GM18520 (cell line): ENCODE measurements at regions not wholly inside any gene's neighbourhood (a gene's known extent, or its start where the extent isn't known, plus 50 kb on each side); places are given as distances from the start of the nearest gene placed in this dataset.
"Not testable (repeated sequence)": the region's sequence is repeated elsewhere in the genome, so short reads cannot be mapped to it uniquely, and the experiment has no call there.

Source experiments
- ATAC-seq: cut with Tn5 transposase; IDR thresholded peaks from one replicate; pipeline ENCODE4 v1.9.1; 2021; ENCODE audit not compliant: unreplicated experiment

GRCh38 chr11:8772571-8773519 is 90.3 kb downstream of the RPL27A start:
- no peak for ATAC-seq

GRCh38 chr11:8773916-8774539 is 91.4 kb downstream of the RPL27A start:
- ATAC-seq, result no peak

DNA sequence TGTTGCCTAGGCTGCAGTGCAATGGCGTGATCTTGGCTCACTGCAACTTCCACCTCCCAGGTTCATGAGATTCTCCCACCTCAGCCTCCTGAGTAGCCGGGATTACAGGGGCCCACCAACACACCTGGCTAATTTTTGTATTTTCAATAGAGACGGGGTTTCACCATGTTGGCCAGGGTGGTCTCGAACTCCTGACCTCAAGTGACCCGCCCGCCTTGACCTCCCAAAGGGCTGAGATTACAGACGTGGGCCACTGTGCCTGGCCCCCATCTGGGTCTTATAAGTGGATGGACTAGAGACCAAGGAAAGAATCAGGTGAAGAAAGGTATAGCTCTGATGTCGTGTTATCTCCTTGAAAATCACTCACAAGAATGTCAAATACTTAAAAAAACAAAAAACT is 92.3 kb downstream of the RPL27A start:
- ATAC-seq, result not testable (repeated sequence)

- ATAC-seq, result no peak
These were observed 92.7 kb downstream of the RPL27A start for GRCh38 chr11:8775332-8775731.

GRCh38 chr11:8775734-8776133 is 93.1 kb downstream of the RPL27A start:
- ATAC-seq, result no peak

- ATAC-seq, result no peak
These were observed 93.6 kb downstream of the RPL27A start for GRCh38 chr11:8776209-8776608.

DNA sequence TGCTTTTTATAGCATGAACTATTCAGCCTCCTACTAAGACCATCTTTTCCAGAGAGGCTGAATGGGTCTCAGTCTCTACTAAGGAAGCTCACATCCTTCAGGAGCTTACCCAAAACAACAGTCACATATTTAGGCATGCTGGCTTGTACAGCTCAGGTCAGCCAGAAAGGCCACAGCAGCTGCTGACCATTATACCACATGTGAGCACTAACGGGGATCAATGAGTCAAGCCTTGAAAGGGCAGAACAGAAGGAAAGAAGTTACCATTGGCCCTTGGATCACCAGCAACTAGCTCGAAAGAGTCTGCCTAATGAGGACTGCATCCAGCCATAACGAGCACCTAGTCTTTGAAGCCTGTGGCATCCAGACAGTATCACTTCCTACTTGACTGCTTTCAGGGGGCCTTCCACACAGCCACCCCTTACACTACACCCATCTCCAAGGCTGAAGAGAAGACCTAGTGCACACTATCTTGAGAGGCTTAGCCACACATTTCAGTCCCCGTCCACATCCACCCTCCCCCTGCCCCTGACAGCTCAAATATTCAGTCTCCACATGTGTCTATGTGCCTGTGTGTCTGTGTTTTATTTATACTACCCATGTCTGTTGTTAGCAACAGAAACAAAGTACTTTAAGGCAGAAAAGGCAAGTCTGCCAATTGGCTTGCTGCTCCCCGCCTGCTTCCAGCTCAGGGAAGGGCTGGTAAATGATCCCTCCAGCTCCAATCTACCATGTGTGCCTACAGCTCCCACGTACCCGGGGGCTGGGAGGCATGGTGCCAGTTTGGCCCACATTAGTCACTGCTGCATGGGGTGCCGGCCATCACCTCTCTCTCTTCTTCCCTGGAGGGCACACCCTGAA is 95.5 kb downstream of the RPL27A start:
- no peak for ATAC-seq

- ATAC-seq, result no peak
These were observed 96.5 kb downstream of the RPL27A start for GRCh38 chr11:8779107-8779506.

DNA sequence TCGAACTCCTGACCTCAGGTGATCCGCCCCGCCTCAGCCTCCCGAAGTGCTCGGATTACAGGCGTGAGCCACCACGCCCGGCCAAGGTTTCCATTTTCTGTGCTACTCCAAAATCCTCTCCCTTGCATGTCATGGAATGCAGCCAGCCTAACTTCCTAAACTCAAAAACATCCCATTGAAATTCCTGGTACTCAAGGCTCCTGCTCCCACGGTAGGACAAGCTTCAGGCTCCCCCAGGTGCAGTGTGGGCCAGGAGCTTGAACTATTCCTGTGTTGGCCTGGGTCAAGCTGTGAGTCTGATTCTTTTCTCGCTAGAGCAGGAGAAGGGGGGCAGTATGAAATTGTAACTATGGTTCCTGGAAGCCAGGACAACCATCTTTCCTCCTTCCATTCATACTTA is 97.1 kb downstream of the RPL27A start:
- ATAC-seq, result no peak

DNA sequence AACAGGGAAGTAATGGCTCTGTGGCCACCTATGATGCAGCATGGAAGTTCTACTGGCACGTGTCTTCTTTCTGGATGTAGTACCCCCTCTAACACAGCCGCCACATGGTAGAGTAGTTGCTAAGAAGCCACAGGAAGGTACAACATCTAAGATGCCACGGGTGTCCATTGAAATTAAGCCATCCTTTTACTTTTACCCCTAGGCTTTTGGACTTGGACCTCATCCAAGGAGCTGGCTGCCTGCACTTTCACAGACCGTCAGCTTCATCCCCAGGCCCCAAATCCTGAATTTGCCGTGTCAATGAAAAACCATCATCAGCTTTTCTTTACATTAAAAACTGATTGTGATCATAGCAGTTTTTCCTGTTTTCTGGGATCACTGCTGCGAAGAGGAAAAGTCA is 102.4 kb downstream of the RPL27A start:
- ATAC-seq, result no peak

- ATAC-seq, result no peak
These were observed 102.9 kb downstream of the RPL27A start for GRCh38 chr11:8785457-8785856.

DNA sequence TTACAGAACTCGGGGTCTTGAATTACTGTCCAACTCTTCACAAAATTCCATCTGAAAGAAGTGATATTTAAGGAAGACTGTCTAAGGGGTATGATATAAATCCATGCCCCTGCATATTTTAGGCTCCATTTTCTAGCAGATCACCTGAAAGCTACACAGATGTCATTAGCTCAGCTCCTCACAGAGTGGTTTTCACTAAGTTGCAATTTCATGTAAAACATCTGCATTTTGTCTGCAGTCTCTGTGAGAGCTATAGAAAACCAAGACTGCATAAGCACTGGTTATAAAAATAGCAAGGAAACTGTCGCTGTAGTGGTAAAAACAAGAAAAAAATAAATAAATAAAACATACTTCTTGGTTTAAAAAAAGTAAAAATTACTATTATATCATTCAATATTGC is 103.4 kb downstream of the RPL27A start:
- no peak for ATAC-seq

DNA sequence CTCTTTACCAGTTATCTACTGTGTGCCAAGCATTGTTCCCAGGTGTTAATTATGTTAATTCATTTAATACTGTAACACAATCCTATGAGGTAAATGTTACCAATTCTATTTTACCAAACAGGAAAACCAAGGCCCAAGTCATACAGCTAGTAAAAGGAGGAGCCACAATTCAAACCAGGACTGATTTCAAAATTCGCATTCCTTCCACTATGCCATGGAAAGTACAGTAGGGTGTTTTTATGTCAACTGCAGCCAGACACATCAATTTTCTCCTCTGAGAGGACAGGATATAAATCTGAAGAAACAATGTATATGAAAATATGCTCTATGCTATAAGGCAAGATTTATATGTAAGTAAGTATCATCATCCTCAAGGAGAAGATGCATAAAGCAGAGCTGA is 104.3 kb downstream of the RPL27A start:
- no peak for ATAC-seq

DNA sequence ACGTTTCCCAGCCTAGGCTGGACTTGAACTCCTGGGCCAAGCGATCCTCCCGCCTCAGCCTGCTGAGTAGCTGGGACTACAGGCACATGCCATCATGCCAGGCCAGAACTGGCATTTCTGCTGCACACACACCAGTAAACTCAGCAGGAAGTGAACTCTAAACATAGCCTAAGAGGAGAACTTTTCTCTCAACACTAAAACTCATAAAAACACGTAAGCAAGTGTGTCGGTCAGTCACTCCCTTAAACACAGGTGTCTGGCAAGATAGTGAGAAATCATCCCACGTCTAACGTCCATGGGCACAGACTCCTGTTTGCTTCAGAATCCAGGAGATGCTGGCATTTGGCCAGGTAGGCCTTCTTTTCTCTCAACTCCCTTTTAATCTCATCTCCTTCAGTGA is 104.8 kb downstream of the RPL27A start:
- ATAC-seq, result no peak

DNA sequence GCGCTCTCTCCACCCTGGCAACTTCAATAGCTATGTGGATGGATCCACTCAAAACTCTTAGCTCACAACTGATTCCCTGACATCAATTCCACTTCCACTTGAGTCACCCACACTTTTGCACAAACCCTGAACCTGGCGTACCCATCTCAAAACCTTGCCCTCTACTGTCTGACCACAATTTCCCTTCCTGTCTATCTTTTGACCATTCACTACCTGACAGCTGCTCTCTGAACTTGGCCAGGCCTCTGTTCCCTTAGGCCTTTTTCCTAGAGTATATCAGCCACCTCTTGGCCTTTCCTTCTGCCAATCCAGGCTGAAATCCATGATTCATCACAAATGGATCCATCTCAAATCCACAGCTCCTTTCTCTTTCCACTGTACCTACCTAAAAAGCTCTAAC is 106.0 kb downstream of the RPL27A start:
- no peak for ATAC-seq

- ATAC-seq, result no peak
These were observed 107.3 kb downstream of the RPL27A start for GRCh38 chr11:8789864-8790263.

GRCh38 chr11:8790968-8791367 is 108.4 kb downstream of the RPL27A start:
- ATAC-seq, result no peak

DNA sequence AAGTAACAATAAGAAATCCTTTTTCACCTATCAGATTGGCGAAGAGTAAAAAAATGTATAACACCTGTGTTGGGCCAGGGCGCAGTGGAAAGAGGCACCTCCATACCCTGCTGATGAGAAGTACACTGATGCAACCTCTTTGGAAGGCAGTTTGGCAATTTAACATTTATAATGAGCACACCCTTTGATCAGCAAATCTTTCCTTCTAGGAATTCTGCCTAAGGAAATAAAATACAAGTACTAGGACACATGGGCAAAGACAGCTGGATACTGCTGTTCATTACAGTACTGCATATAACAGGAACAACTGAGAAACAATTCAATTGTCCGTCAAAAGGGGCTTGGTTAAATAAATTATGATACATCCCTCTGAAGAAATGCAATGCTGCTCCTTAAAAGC is 110.1 kb downstream of the RPL27A start:
- no peak for ATAC-seq

DNA sequence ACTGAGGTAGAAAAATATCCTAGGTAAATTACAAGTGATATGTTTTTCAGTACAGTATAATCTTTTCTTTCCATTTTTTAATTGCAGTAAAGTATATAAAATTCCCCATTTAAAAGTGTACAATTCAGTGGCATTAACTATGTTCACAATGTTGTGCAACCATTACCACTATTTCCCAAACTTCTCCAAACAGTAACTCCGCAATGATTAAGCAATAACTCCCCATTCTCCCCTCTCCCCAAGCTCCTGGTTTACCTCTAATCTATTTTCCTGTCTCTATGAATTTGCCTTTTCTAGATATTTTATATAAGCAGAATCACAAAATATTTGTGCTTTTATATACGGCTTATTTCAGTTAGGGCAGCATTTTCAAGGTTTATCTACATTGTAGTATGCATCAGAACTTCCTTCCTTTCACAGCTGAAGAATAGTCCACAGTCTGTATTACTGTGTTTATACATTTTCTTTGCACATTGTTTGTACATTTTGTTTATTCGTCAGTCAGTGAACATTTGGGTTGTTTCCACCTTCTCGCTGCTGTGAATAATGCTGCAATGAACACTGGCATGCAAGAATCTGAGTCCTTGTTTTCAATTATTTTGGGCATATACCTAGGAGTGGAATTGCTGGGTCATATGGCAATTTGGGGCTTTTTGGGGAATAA is 110.7 kb downstream of the RPL27A start:
- ATAC-seq, result no peak

DNA sequence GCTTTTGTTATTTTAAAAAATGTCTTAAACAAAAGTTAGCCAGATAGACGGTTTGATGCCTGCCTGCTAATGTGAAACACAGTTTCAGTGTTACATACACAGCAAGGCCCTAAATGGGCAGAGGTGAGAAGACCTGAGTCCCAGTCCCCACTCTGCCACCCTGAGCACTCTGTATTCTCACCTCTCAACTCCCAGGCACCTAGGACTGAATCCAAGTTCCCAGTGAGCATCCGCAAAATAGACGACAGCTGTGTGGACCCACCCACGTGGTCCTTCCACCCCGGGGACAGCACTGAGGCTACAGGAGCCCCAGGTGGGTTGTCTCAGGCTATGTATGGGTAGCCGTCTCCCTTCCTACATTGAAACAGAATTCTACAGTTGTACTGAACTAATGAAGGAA is 111.5 kb downstream of the RPL27A start:
- no peak for ATAC-seq

GRCh38 chr11:8794677-8795103 is 112.1 kb downstream of the RPL27A start:
- ATAC-seq, result no peak
